WTC11 (cell line): ENCODE measurements at regions not wholly inside any gene's neighbourhood (a gene's known extent, or its start where the extent isn't known, plus 50 kb on each side); places are given as distances from the start of the nearest gene placed in this dataset.

ENCODE experiments used
- ATAC-seq: fragments of 200-7000 bp; cut with Tn5 transposase; 2 replicates; pipeline ENCODE4 v1.10.0; 2021; ENCODE audit warnings: mild to moderate bottlenecking, moderate library complexity
- CTCF ChIA-PET: fragments of 300-600 bp; sonication (Branson Sonifier 250); formaldehyde crosslinking; loops from one replicate; lab custom pipeline; 2021; ENCODE audit warnings: antibody characterized with exemption; lab: Charles Lee
- POLR2A ChIA-PET: fragments of 350-600 bp; sonication (Branson Sonifier 250); formaldehyde crosslinking; loops from one replicate; lab custom pipeline; 2021; ENCODE audit warnings: antibody characterized with exemption; lab: Charles Lee
- DNase-seq: peaks from one replicate; pipeline ENCODE4 v3.0.0; 2021; ENCODE audit warnings: low spot score
- H3K27ac Mint-ChIP-seq: 2 replicates; pipeline ENCODE4 v1.8.0; 2021; ENCODE audit warnings: mixed read lengths
- H3K27me3 Mint-ChIP-seq: 2 replicates; pipeline ENCODE4 v1.8.0; 2021; ENCODE audit warnings: low read depth, mild to moderate bottlenecking, moderate library complexity, mixed read lengths
- H3K36me3 Mint-ChIP-seq: 2 replicates; pipeline ENCODE4 v1.8.0; 2021; ENCODE audit warnings: mixed read lengths
- H3K4me1 Mint-ChIP-seq: 2 replicates; pipeline ENCODE4 v1.8.0; 2022; ENCODE audit warnings: mixed read lengths
- H3K4me3 Mint-ChIP-seq: 2 replicates; pipeline ENCODE4 v1.8.0; 2021; ENCODE audit warnings: mild to moderate bottlenecking, moderate library complexity, mixed read lengths
- H3K9me3 Mint-ChIP-seq: 2 replicates; pipeline ENCODE4 v1.8.0; 2021; ENCODE audit warnings: mixed read lengths
- AR ChIP-seq: fragments of 250-450 bp; sonication (Bioruptor Pico); IDR thresholded peaks from 2 replicates; pipeline ENCODE4 v1.9.0; 2021; ENCODE audit warnings: mild to moderate bottlenecking
- CREB1 ChIP-seq: sonication (generic); formaldehyde crosslinking; IDR thresholded peaks from 2 replicates; pipeline ENCODE4 v1.8.0; 2023; ENCODE audit warnings: mild to moderate bottlenecking, missing genetic modification reagents
- E2F1 ChIP-seq: sonication (generic); formaldehyde crosslinking; IDR thresholded peaks from 2 replicates; pipeline ENCODE4 v1.8.0; 2022; ENCODE audit warnings: mild to moderate bottlenecking, missing genetic modification reagents
- E2F5 ChIP-seq: sonication (generic); formaldehyde crosslinking; IDR thresholded peaks from 2 replicates; pipeline ENCODE4 v1.8.1; 2022; ENCODE audit warnings: mild to moderate bottlenecking, moderate library complexity, missing genetic modification reagents
- ERG ChIP-seq: fragments of 250-450 bp; sonication (Bioruptor Pico); IDR thresholded peaks from 2 replicates; pipeline ENCODE4 v1.8.0; 2021; ENCODE audit warnings: mild to moderate bottlenecking
- HMGA2 ChIP-seq: fragments of 250-450 bp; sonication (Bioruptor Pico); IDR thresholded peaks from 2 replicates; pipeline ENCODE4 v1.4.0; 2021; ENCODE audit warnings: mild to moderate bottlenecking, moderate library complexity
- IRF2 ChIP-seq: sonication (generic); formaldehyde crosslinking; IDR thresholded peaks from 2 replicates; pipeline ENCODE4 v1.8.0; 2022; ENCODE audit warnings: low read depth, missing genetic modification reagents, borderline replicate concordance
- MAX ChIP-seq: sonication (generic); formaldehyde crosslinking; IDR thresholded peaks from 2 replicates; pipeline ENCODE4 v1.8.0; 2022; ENCODE audit warnings: mild to moderate bottlenecking, missing genetic modification reagents
- OVOL2 ChIP-seq: fragments of 250-450 bp; sonication (Bioruptor Pico); IDR thresholded peaks from 2 replicates; pipeline ENCODE4 v1.9.0; 2021; ENCODE audit warnings: mild to moderate bottlenecking, borderline replicate concordance
- RELA ChIP-seq: sonication (generic); formaldehyde crosslinking; IDR thresholded peaks from 2 replicates; pipeline ENCODE4 v1.8.1; 2022; ENCODE audit warnings: missing genetic modification reagents, mild to moderate bottlenecking, borderline replicate concordance
- RORB ChIP-seq: fragments of 250-450 bp; sonication (Bioruptor Pico); IDR thresholded peaks from 2 replicates; pipeline ENCODE4 v1.9.0; 2021; ENCODE audit warnings: mild to moderate bottlenecking
- SOX15 ChIP-seq: fragments of 250-450 bp; sonication (Bioruptor Pico); IDR thresholded peaks from 2 replicates; pipeline ENCODE4 v1.9.0; 2021; ENCODE audit warnings: mild to moderate bottlenecking
- TCF7 ChIP-seq: sonication (generic); formaldehyde crosslinking; IDR thresholded peaks from 2 replicates; pipeline ENCODE4 v1.8.0; 2022; ENCODE audit warnings: mild to moderate bottlenecking, low read depth, missing genetic modification reagents, moderate library complexity
- TEAD1 ChIP-seq: sonication (generic); formaldehyde crosslinking; IDR thresholded peaks from 2 replicates; pipeline ENCODE4 v1.8.0; 2022; ENCODE audit warnings: mild to moderate bottlenecking, missing genetic modification reagents
- TP53 ChIP-seq: sonication (generic); formaldehyde crosslinking; IDR thresholded peaks from 2 replicates; pipeline ENCODE4 v1.8.1; 2023; ENCODE audit warnings: mild to moderate bottlenecking, missing genetic modification reagents
- USF2 ChIP-seq: sonication (generic); formaldehyde crosslinking; IDR thresholded peaks from 2 replicates; pipeline ENCODE4 v1.8.1; 2023; ENCODE audit warnings: mild to moderate bottlenecking, missing genetic modification reagents, moderate library complexity
- ZNF138 ChIP-seq: sonication (generic); formaldehyde crosslinking; conservative IDR thresholded peaks from 2 replicates; pipeline ENCODE4 v1.8.1; 2022; ENCODE audit warnings: mild to moderate bottlenecking, moderate library complexity, missing genetic modification reagents
- ZNF532 ChIP-seq: fragments of 250-450 bp; sonication (Bioruptor Pico); IDR thresholded peaks from 2 replicates; pipeline ENCODE4 v1.9.0; 2021; ENCODE audit warnings: mild to moderate bottlenecking, borderline replicate concordance
- ZNF671 ChIP-seq: fragments of 250-450 bp; sonication (Bioruptor Pico); IDR thresholded peaks from 2 replicates; pipeline ENCODE4 v1.8.0; 2021; ENCODE audit warnings: mild to moderate bottlenecking

GRCh38 chr4:148857973-148858534 lies 415.8 kb upstream of the NR3C2 start:
- POLR2A ChIA-PET, result no interaction called here

GRCh38 chr4:148857239-148857972 lies 415.2 kb upstream of the NR3C2 start:
- Mint-ChIP-seq H3K9me3 (peaks cover 31% of the 10 kb centered on the region), H3K27me3 (no peaks in the 10 kb centered on the region), H3K27ac (no peak overlapping the region), H3K4me1 (no peaks in the 10 kb centered on the region), H3K4me3 (no peak overlapping the region), H3K36me3 (peaks cover 13% of the 10 kb centered on the region)
- ATAC-seq (no peak), DNase-seq (no peak)
- ChIA-PET POLR2A (interaction anchor here (0.6 kb wide), 1 partner anchor 26 kb away, joined by 3 read pairs; no protein-coding TSS in a partner anchor), CTCF (no interaction called here)
- no peak for TF ChIP-seq ERG (CRISPR knock-in tag)
- TF ChIP-seq RORB (CRISPR knock-in tag), result no peak
- TF ChIP-seq ZNF532 (CRISPR knock-in tag), result no peak
- TF ChIP-seq SOX15 (CRISPR knock-in tag), result no peak
- no peak for TF ChIP-seq OVOL2 (CRISPR knock-in tag)
- no peak for TF ChIP-seq E2F1
- TF ChIP-seq MAX (CRISPR knock-in tag), result no peak
- TF ChIP-seq ZNF671, result no peak
- no peak for TF ChIP-seq E2F5 (CRISPR knock-in tag)
- no peak for TF ChIP-seq USF2
- TF ChIP-seq TCF7, result no peak

More at GRCh38 chr4:148857973-148858534, 415.8 kb upstream of the NR3C2 start:
- no peaks in the 10 kb centered on the region for H3K27me3 Mint-ChIP-seq
- TF ChIP-seq TP53 (no peak), AR (CRISPR knock-in tag) (no peak), TEAD1 (CRISPR knock-in tag) (no peak), IRF2 (no peak), HMGA2 (CRISPR knock-in tag) (no peak), CREB1 (CRISPR knock-in tag) (no peak), RELA (no peak), ZNF138 (no peak)
- TF ChIP-seq, all 79 proteins: peak for 0
- H3K4me3 Mint-ChIP-seq, result no peak overlapping the region
- H3K4me1 Mint-ChIP-seq, result no peaks in the 10 kb centered on the region
- CTCF ChIA-PET, result no interaction called here
- DNase-seq, result no peak
- H3K27ac Mint-ChIP-seq, result no peak overlapping the region
- ATAC-seq, result no peak
- H3K36me3 Mint-ChIP-seq, result peaks cover 13% of the 10 kb centered on the region
- peaks cover 31% of the 10 kb centered on the region for H3K9me3 Mint-ChIP-seq
